Fibroblast of the conjunctiva (primary cell): ENCODE measurements at regions not wholly inside any gene's neighbourhood (a gene's known extent, or its start where the extent isn't known, plus 50 kb on each side); places are given as distances from the start of the nearest gene placed in this dataset.
"Not testable (repeated sequence)": the region's sequence is repeated elsewhere in the genome, so short reads cannot be mapped to it uniquely, and the experiment has no call there.

ENCODE experiments used
- DNase-seq: peaks from one replicate; pipeline ENCODE4 v3.0.0-alpha.2; 2010; ENCODE audit warnings: low read depth

DNA sequence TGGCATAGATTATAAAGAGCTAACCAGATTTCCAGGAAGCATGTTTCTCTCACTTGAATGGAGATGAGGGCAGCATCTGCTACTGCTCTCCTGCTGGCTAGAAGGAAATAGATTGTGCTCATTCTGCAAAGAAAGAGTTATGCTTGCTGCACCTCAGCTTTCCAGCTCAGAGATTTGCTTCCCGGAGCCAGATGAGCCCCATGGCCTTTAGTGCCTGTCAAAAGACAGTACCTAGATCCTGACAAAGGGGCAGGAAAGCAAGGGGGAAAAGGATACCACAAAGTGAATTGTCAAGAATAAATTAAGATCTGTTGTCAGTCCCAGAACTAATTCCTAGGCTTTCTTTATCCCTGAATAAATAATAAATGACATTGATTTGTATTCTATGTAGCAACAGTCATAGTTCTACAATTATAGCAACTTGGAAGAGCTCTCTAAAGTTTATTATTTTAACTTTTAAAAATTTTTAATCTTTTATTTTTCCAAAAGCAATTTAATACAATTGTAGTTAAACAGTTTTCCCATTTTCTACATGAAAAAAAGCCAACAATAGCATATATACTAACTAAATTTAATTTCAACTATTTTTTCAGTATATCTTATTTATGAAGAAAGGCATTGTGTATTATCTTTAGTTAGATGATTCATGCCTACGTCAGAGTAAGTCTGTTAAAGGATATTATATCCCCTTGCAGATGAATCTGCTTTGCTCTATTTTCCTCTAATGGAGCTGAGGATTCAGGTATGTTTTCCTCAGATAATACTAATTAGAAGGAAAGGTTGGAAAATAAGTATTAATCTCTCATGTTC is 306.1 kb upstream of the DDI1 start:
- no peak for DNase-seq

DNA sequence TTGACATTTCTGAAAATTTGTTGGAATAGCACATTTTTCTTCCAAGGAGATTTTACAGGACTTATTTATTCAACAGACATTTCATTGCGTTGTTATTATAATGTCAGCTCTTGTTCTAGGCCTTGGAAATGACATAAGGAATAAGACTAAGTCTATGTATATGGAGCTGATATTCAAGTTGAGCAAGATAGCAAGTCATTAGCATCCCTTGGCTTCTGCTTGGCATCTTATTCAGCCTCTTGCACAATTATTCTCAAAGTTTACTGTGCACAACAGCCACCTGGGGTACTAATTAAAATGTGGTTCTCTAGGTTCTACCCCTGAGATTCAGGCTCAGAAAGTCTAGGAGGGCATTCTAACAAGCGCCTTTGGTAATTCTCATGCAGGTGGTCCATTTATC is 304.8 kb upstream of the DDI1 start:
- DNase-seq, result no peak

DNA sequence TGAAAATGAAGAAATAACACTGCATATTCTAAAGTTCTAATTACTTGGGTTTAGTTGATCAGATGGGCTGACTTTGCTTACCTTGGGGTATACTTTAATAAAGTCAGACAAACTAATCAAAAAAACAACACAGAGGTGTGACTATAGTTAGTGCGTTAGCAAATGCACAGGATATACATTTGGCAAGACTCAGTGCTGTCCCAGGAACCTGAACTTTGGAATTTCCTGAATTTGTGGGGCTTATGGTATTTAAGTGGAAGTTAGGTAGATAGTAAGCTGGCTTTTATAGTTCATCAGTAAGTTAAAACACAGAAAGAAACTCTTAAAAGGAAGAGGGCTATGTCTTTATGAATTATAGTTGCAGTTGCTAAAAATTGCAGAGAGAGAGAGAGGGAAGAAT is 302.6 kb upstream of the DDI1 start:
- no peak for DNase-seq

DNA sequence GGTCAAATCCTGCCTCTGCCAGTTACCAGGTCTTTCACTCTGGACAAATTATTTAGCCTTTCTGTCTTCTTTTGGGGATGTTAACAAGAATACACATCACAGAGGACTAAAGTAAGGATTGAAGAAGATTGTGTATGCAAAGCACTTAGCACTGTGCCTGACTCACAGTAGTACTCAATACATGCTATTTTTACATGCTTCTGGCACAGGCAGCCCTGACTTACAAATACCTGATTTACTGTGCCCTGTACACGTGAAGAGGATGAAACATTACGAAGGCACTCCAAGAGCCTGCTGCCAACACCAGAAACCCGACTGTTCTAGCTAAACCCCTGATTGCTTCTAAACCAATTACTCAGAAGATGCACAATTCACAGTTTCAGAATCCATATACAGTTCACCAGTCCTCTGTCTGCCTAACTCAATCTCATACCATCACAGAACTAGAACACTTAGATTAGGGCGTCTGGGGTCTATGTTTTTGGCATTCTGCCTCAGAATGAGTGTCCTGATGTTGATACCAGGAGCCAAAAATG is 300.9 kb upstream of the DDI1 start:
- DNase-seq, result no peak

DNA sequence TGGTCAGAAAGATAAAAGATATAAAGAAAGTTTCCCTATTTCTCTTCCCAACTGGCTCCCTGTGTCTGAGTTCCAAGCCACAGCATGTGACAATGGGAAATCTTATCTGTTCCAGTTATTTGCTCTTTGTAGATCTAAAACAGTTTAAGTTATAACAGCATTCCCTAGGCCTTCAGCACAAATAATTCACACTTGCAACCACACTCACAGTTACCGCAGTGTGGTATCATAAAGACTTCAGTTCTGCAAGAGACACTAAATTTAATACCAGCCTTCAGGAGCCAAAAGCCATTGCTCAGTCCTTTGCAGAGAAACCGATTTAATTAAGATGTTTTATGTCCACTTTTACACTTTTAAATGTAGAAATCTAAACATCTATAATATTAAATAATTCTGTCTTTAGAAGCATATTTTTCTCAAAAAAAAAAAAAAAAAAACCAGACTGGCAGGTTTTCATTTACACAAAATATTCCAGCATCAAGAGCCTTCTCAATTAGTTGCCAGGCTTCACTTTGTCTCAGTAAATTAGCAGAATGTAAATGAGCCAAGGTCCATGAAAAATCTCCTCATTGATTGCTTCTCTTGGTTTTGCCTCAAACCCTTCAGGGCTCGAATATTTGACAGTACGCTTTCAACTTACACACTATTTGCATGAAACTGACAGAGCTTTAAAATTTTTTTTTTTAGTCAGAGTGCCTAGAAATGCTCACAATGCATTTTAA is 300.0 kb upstream of the DDI1 start:
- no peak for DNase-seq

DNA sequence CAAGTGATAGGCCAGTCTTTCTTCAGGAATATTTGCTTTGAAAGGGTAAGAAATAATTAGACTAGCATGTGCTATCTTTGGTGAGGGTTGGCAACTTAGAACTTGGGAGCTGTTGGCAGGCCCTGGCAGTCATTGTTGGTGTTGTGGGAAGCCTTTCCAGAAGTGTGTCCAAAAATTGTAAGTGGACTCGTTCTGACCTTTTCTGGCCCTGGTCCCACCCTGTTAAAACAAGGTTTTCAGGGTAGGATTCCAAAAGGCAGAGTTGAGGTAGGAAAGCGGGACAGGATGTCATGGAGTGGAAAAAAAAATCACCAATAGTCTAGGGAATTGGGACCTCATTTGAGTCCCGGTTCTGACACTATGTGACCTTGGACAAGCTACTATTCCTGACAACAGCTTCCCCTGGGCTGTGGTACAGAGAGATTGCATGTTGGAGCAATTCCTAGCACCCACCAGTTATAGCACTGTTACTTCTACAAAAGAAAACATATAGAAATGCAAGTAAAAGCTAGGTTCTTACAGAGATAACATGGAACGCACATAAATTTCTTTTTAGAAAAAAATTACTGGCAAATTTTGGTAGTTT is 299.3 kb upstream of the DDI1 start:
- DNase-seq, result no peak

DNA sequence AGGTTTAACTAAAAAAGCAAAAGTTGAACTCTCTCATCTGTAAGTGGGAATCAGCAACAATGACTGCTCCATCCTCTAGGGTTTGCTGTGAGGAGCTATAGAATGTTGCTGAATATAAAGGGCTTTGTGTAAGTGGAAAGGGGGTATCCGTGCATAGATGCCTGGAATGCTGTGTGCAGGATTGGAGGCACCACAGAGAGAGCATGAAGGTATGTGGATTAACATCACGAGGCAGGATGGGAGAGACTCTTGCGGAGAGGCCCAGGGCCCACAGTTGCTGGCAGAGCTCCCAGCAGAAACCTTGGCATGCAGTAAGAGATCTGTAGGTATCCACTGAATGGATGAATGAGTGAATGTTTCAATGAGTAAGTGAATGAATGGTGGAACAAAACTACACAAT is 298.7 kb upstream of the DDI1 start:
- no peak for DNase-seq

DNA sequence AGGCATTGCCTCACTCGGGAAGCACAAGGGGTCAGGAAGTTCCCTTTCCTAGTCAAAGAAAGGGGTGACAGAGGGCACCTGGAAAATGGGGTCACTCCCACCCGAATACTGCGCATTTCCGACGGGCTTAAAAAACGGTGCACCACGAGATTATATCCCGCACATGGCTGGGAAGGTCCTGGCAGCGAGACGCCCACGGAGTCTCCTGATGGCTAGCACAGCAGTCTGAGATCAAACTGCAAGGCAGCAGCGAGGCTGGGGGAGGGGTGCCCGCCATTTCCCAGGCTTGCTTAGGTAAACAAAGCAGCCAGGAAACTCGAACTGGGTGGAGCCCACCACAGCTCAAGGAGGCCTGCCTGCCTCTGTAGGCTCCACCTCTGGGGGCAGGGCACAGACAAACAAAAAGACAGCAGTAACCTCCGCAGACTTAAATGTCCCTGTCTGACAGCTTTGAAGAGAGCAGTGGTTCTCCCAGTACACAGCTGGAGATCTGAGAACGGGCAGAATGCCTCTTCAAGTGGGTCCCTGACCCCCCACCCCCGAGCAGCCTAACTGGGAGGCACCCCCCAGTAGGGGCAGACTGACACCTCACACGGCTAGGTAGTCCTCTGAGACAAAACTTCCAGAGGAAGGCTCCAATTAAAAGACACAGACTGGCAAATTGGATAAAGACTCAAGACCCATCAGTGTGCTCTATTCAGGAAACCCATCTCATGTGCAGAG is 297.2 kb upstream of the DDI1 start:
- DNase-seq, result not testable (repeated sequence)

DNA sequence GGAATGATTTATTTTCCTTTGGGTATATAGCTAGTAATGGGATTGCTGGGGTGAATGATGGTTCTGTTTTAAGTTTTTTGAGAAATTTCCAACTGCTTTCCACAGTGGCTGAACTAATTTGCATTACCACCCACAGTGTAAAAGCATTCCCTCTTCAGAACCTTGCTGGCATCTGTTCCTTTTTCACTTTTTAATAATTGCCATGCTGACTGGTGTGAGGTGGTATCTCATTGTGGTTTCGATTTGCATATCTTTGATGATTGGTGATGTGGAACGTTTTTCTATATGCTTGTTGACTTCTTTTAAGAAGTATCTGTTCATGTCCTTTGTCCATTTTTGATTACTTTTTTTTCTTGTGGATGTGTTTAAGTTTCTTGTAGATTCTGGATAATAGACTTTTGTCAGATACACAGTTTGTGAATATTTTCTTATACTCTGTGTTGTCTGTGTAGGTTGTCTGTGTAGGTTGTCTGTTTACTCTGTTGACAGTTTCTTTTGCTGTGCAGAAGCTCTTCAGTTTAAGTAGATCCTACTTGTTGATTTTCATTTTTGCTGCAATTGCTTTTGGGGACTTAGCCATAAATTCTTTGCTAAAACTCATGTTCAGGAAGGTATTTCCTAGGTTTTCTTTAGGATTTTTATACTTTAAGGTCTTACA is 291.8 kb upstream of the DDI1 start:
- no peak for DNase-seq

DNA sequence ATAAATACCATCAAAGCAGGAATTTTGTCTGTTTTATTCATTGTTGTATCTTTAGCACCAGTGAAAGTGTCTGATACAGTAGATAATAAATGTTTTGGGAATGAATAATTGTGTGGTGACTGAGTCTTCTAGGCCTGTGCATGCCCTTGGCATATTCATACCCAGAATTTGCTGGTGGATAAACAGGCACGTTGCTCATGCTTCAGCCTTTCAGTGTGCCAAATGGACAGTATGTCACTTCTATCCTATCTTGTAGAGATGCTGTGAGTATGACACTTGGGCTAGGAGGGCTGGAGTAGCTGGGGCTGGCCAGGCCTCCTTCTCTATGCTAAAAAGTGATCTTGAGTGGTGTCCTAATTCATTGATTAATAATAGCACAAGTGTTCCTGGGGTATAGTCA is 287.3 kb upstream of the DDI1 start:
- DNase-seq, result no peak

DNA sequence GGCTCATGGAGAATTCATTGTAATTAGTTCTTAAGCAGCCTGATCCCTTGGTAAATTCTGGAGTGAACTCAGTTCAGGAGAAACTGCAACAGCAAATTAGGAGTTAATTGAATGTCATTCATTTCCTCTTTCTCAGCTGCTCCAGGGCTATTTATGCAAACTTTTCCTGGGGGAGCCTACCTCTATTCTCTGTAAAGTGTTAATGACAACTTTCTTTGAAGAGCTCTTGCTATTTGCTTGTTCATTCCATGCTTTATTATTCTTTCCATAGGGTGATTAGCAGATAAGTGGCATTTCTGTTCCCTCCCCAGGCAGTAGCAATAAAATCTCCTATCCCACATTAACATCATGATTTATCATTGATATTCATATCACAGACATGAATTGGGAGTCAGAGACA is 267.6 kb upstream of the DDI1 start:
- DNase-seq, result no peak

DNA sequence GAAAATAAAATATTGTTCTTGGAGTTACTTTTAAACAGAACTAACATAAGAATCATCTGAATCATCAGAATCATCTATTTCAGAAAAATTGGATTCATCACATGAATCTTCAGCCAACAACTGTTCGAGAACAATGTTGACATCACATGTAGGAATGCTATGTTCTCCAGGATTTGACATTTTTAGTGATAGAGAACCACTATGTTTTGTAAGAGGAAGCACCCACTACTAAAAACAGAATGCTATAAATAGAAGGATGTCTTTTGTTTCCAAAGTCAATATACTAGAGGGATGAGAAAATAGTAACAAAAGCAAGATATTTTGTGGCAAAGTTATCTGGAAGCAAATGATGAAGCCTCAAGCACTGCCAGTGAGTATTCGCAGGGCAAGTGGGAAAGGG is 263.4 kb upstream of the DDI1 start:
- peak; percentile 76 for DNase-seq

DNA sequence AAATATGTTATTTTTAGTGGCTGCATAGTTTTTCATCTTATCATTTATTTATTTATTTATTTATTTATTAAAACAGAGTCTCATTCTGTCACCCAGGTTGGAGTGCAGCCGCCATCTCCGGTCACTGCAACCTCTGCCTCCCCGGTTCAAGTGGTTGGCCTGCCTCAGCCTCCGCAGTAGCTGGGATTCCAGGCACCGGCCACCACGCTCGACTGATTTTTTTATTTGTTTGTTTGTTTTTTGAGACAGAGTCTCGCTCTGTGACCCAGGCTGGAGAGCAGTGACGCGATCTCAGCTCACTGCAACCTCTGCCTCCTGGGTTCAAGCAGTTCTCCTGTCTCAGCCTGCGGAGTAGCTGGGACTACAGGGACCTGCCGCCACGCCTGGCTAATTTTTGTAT is 262.9 kb upstream of the DDI1 start:
- DNase-seq, result no peak

DNA sequence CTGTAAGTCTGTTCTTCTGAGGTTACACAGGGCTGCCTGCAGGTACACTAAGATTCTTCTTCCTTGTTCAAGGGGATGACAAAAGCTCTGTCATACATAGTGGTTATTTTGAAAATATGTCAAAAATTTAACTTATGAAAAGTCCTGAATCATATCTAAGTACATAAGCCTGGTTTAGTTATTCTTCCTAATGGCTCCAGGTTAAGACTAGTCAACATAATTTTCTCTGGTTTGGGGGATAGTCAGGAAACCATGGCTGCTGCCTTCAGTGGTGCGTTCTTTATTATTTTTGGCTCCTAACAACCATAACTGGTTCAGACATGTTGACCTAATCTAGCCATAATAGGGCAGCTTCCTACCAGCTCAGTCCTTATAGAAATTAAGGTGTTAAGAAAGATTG is 257.4 kb upstream of the DDI1 start:
- no peak for DNase-seq

DNA sequence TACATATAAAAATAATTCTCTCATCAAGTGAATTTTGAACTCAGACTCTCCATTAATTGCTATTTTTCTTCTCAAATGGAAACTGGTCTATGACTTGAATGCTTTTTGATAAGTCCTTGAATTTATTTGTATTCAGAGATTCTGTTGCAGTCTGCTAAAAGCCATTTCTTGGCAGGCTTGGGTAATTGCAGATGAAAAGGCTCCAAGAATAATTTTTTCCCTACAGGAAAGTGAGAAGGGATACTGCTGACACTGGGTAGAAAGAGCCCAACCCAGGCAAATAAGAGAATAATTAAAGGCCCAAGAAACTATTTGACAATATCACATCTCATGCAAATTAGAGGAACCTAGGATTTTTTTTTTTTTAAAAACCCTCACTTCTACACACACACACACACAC is 246.5 kb upstream of the DDI1 start:
- DNase-seq, result no peak

DNA sequence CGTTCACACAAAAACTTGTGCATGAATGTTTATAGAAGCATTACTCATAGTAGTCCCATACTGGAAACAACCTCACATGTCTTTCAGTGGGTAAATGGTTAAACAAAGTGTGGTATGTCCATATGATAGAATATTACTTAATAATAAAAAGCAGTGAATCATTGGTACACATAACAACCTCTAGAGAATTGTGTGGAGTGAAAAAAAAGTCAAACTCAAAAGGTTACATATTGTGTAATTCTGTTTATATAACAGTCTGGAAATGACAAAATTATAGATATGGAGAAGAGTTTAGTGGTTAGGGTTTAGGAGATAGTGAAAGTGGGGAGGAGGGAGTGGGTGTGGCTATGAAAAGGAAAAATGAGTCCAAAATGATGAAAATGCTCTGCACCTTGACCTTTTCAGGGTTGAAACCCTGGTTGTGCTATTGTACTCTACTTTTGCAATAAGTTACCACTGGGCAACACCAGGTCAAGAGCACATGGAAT is 243.4 kb upstream of the DDI1 start:
- no peak for DNase-seq

DNA sequence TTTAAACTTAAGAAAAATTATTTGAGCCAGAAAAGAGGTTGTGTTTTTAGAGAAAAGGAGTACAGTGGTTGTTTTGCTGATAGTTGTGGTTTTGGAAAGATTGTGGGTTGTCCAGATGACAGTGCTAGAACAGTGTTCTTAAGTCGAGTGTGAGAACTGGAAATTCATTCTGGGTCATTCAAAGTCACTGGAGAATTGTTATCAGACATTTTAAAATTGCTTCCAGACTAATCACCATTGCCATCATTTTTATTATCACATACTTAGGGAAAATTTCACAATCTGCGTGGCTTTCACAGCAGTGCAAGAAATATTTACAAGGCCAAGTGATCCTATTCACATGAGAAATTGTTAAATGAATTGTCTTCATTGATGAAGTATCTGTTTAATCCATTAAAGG is 242.2 kb upstream of the DDI1 start:
- DNase-seq, result no peak

DNA sequence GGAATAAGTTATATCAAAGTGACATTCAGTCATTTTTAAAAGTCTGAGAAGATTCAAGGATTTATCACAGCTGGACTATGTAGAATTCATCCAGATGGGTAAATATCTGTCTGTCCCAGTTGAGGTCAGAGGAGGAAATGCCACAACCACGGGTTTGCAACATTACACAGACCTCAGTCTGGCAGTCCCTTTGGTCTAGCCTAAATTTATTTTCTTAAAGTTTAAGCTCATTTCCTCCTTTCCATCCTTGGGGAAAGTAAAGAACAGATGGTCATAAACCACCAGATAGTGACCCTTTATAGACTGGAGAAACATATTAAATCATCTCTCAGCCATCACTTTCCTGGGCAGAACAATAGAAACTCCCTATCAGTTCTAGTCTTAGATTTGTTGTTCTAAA is 238.4 kb upstream of the DDI1 start:
- no peak for DNase-seq

DNA sequence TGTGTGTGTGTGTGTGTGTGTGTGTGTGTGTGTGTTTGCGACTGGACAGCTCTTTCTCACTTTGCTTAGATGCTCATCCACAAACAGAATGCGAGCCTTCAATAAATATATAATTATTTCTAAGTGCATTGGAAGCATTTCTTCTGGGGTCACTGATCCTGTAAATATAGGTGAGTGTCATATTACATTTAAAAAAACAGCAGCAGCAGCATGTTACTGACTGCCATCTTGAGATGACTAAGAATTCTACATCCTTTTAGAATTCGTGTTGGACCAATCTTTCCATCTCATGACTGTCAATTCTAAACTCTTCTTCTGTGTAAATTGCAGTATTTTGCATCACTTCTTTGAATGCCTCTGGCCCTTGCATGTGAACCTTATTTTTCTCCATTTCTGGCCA is 238.0 kb upstream of the DDI1 start:
- no peak for DNase-seq

DNA sequence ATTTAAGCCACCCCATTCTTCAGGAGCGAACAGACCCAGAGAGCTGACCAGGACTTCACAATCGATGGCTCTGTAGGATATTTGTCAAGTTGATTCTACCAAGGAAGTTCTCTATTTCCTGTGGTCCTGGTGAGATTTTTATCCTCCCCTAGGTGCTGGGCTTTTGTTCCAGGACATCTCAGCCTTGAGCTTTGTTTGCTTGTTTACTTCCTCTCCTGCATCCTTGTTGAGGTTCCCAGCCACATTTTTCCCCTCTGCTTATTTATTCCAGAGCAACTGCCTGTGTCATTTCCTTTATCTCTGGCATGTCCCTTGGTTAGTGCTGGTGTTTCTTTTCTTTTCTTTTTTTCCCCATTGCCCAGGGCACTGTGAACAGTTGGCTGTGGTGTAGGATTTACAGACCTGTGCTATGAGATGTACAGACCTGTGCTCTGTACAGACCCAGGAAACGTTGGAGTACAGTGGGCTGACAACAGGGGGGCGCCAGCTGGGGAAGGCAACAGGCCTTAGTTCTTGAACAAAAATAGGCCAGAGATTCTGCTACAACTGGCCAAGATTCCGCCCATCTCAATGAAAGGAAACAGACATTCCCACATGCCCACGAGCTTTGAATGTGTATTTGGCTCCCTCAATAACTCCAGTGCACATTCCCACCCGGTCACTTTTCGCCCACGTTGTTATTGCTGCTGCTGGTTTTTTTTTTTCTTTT is 235.9 kb upstream of the DDI1 start:
- DNase-seq, result no peak

DNA sequence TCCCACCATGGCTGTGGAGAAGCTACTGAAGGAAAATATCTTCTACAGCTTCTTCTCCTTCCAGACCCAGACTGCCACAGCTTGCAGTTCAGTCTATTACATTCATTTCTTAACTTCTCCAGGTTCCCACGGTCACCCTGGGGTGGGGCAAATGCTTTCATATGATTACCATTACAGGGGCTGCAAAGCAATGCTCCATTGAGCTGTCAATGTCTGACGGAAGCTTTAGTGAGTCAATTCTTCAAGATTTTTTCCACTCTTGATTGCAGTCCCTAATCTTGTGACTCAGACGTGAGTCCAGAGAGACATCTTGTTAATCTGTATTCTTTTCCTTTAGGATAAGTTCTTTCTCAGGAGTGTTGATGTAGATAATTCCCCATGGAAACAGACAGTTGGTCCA is 233.4 kb upstream of the DDI1 start:
- no peak for DNase-seq
